ENCODE measurements at regions not wholly inside any gene's neighbourhood (a gene's known extent, or its start where the extent isn't known, plus 50 kb on each side); places are given as distances from the start of the nearest gene placed in this dataset.

DNA sequence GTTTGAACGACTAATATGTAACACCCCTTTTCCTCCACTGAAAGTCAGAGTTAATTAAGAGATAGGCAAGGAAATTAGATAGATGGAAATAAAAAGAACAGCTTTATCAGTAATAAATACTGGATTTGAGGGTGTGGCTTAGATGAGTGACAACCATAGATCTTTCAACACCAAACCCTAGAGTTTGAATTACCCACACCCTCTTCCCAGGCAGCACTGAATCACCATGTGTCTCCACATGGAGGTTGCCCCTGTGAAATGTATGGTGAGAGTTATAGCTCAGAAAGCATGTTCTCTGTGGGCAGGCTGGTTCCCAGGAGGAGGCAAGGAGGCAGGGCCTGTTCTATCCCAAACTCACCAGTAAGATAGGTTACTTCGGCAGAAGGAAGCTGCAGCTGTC lies 69.7 kb downstream of the TMEM174 start (continued):
- TF ChIP-seq, protein P1, sequence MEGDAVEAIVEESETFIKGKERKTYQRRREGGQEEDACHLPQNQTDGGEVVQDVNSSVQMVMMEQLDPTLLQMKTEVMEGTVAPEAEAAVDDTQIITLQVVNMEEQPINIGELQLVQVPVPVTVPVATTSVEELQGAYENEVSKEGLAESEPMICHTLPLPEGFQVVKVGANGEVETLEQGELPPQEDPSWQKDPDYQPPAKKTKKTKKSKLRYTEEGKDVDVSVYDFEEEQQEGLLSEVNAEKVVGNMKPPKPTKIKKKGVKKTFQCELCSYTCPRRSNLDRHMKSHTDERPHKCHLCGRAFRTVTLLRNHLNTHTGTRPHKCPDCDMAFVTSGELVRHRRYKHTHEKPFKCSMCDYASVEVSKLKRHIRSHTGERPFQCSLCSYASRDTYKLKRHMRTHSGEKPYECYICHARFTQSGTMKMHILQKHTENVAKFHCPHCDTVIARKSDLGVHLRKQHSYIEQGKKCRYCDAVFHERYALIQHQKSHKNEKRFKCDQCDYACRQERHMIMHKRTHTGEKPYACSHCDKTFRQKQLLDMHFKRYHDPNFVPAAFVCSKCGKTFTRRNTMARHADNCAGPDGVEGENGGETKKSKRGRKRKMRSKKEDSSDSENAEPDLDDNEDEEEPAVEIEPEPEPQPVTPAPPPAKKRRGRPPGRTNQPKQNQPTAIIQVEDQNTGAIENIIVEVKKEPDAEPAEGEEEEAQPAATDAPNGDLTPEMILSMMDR (conservative IDR thresholded peaks at IDR 0.05; ENCODE audit: low read depth in 2 of 2): no peak
- TF ChIP-seq ZNF114 (CRISPR knock-in tag; IDR thresholded peaks at IDR 0.05): no peak
- no peak for TF ChIP-seq NANOG (IDR thresholded peaks at IDR 0.05; ENCODE audit: borderline replicate concordance)
- TF ChIP-seq CREB1 (CRISPR knock-in tag; IDR thresholded peaks at IDR 0.05; ENCODE audit: low read depth): no peak
- TF ChIP-seq POLR2AphosphoS5 (IDR thresholded peaks at IDR 0.05; ENCODE audit: low read depth): no peak
- TF ChIP-seq, protein P2, sequence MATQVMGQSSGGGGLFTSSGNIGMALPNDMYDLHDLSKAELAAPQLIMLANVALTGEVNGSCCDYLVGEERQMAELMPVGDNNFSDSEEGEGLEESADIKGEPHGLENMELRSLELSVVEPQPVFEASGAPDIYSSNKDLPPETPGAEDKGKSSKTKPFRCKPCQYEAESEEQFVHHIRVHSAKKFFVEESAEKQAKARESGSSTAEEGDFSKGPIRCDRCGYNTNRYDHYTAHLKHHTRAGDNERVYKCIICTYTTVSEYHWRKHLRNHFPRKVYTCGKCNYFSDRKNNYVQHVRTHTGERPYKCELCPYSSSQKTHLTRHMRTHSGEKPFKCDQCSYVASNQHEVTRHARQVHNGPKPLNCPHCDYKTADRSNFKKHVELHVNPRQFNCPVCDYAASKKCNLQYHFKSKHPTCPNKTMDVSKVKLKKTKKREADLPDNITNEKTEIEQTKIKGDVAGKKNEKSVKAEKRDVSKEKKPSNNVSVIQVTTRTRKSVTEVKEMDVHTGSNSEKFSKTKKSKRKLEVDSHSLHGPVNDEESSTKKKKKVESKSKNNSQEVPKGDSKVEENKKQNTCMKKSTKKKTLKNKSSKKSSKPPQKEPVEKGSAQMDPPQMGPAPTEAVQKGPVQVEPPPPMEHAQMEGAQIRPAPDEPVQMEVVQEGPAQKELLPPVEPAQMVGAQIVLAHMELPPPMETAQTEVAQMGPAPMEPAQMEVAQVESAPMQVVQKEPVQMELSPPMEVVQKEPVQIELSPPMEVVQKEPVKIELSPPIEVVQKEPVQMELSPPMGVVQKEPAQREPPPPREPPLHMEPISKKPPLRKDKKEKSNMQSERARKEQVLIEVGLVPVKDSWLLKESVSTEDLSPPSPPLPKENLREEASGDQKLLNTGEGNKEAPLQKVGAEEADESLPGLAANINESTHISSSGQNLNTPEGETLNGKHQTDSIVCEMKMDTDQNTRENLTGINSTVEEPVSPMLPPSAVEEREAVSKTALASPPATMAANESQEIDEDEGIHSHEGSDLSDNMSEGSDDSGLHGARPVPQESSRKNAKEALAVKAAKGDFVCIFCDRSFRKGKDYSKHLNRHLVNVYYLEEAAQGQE (IDR thresholded peaks at IDR 0.05; ENCODE audit: unreplicated experiment): no peak
- TF ChIP-seq JUNB (IDR thresholded peaks at IDR 0.05; ENCODE audit: unreplicated experiment): no peak

DNA sequence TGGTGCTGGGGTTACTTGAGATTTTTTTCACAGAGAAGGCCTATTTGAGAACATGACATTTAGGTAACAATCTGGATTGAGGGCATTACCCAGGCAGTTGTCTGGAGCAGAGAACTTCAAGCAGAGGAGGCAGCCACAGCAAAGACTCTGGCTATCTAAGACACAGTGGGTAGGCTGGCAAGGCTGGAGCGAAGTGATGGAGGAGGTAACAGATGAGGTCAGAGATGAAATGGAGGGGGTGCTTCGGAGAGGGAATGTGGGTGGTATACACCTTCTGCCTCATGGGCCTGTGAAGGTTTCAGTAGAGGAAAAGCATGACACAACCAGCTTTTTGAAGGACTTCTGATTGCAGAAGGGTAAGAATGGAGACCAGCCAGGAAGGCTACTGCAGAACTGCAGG lies 65.9 kb downstream of the TMEM174 start:
- Mint-ChIP-seq H3K36me3 (ENCODE audit: low read depth) (no peaks in the 10 kb centered on the region), H3K4me3 (no peak overlapping the region), H3K27ac (no peak overlapping the region), H3K9me3 (no peaks in the 10 kb centered on the region), H3K27me3 (ENCODE audit: insufficient read depth, low read depth, poor library complexity) (peaks cover 29% of the 10 kb centered on the region), H3K4me1 (peaks cover 3% of the 10 kb centered on the region; the same call in 1 of the 3 replicates)
- Histone ChIP-seq H4K20me1 (replicated peaks; ENCODE audit: insufficient read depth) (no peaks in the 10 kb centered on the region), H3K27ac (ENCODE audit: low read depth) (no peak overlapping the region), H3K79me2 (replicated peaks; ENCODE audit: insufficient read depth) (no peaks in the 10 kb centered on the region), H3K36me3 (ENCODE audit: insufficient read depth) (no peaks in the 10 kb centered on the region), H3K27me3 (ENCODE audit: insufficient read depth) (peaks cover 52% of the 10 kb centered on the region), H3K4me1 (ENCODE audit: insufficient read depth) (peaks cover 5% of the 10 kb centered on the region), H3F3A (replicated peaks; ENCODE audit: low read depth) (no peaks in the 10 kb centered on the region), H3K9me2 (ENCODE audit: insufficient read depth) (no peaks in the 10 kb centered on the region), H2AFZ (no peak overlapping the region), H3K4me3 (no peak overlapping the region), H3K4me2 (no peak overlapping the region)
- TF ChIP-seq POLR2AphosphoS5 (IDR thresholded peaks at IDR 0.05; ENCODE audit: low read depth) (no peak), ZNF331 (CRISPR knock-in tag; IDR thresholded peaks at IDR 0.05; ENCODE audit: low read depth) (no peak), EZH2phosphoT487 (IDR thresholded peaks at IDR 0.05; ENCODE audit: unreplicated experiment) (no peak), STAT1 (IDR thresholded peaks at IDR 0.05; ENCODE audit: unreplicated experiment) (no peak), EZH2 (IDR thresholded peaks at IDR 0.05; ENCODE audit: low read depth, unreplicated experiment) (no peak), ZNF114 (CRISPR knock-in tag; IDR thresholded peaks at IDR 0.05) (no peak)
- TF ChIP-seq, protein P2 (IDR thresholded peaks at IDR 0.05; ENCODE audit: unreplicated experiment): no peak
- DNase-seq (ENCODE audit: low spot score) (no peak), ATAC-seq (no peak)
